ENCODE measurements at regions not wholly inside any gene's neighbourhood (a gene's known extent, or its start where the extent isn't known, plus 50 kb on each side); places are given as distances from the start of the nearest gene placed in this dataset.

GRCh38 chr7:46567858-46568257, 646.8 kb upstream of the IGFBP3 start:
- no peak overlapping the region for H3K4ac ChIP-seq (replicated peaks; ENCODE audit: insufficient read length, low read depth, low read length)
- no peak overlapping the region for H3K4me3 ChIP-seq (ENCODE audit: extremely low read depth in 1 of 4, insufficient read depth in 2 of 4, low read depth in 3 of 4, low read length in 4 of 4)
- no peak overlapping the region for H3K56ac ChIP-seq (replicated peaks; ENCODE audit: insufficient read length, low read depth, low read length)
- H3K14ac ChIP-seq (ENCODE audit: insufficient read length): no peak overlapping the region
- H2BK15ac ChIP-seq (ENCODE audit: low read length): no peak overlapping the region
- no peak overlapping the region for H3K23ac ChIP-seq (ENCODE audit: insufficient read length)
- H4K20me1 ChIP-seq (replicated peaks in 1 of 2; ENCODE audit: control insufficient read depth in 1 of 2, insufficient read depth in 2 of 2, low read length in 2 of 2): no peaks in the 10 kb centered on the region
- no peak overlapping the region for H2BK20ac ChIP-seq (ENCODE audit: low read length)
- no peaks in the 10 kb centered on the region for H3K23me2 ChIP-seq (ENCODE audit: low read depth, low read length)
- no peak overlapping the region for H3K9ac ChIP-seq (replicated peaks in 1 of 4; ENCODE audit: extremely low read depth in 1 of 4, low read depth in 3 of 4, low read length in 3 of 4)
- no peak overlapping the region for H2BK12ac ChIP-seq (ENCODE audit: low read depth, low read length)
- H2BK120ac ChIP-seq (replicated peaks; ENCODE audit: low read depth, low read length): no peak overlapping the region
- H3K9me3 ChIP-seq (ENCODE audit: insufficient read depth in 2 of 2, low read depth in 1 of 2, low read length in 1 of 2): no peaks in the 10 kb centered on the region
- TF ChIP-seq KDM5A (IDR thresholded peaks at IDR 0.05; ENCODE audit: low read length) (no peak), RBBP5 (IDR thresholded peaks at IDR 0.05; ENCODE audit: borderline replicate concordance, low read depth, low read length) (no peak), RXRA (IDR thresholded peaks at IDR 0.05; ENCODE audit: insufficient read depth, low read depth, low read length) (no peak), BCL11A (IDR thresholded peaks at IDR 0.05; ENCODE audit: low read depth in 2 of 2, low read length in 2 of 2) (no peak)
- no peak for FAIRE-seq
- no peak overlapping the region for H2AK5ac ChIP-seq (ENCODE audit: low read depth, low read length)
- no peaks in the 10 kb centered on the region for H3K36me3 ChIP-seq (ENCODE audit: control insufficient read depth in 2 of 4, insufficient read depth in 4 of 4, low read length in 3 of 4)
- WGBS, 2 experiments (ENCODE audit: extremely low coverage in 1 of 2, insufficient coverage in 1 of 2, insufficient read length in 1 of 2, insufficient replicate concordance in 2 of 2, low coverage in 1 of 2, low lambda C conversion rate in 2 of 2, missing lambda C conversion rate in 1 of 2): 85% methylated on average over 6 of the region's 6 CpGs; no CpG with 5 or more reads in 1 of the 2 experiments
- no peaks in the 10 kb centered on the region for H3K79me1 ChIP-seq (ENCODE audit: low read depth, low read length)
- H4K5ac ChIP-seq (ENCODE audit: insufficient read length, low read depth, low read length): no peak overlapping the region
- H3K4me2 ChIP-seq (ENCODE audit: insufficient read depth in 1 of 2, low read depth in 2 of 2, low read length in 2 of 2): no peak overlapping the region
- no peak overlapping the region for H4K8ac ChIP-seq (ENCODE audit: extremely low read depth, insufficient read depth, low read length)
- ChIA-PET POLR2A (ENCODE audit: partially characterized antibody) (no interaction called here), CTCF (ENCODE audit: partially characterized antibody) (no interaction called here)
- no peak for DNase-seq (ENCODE audit: low read depth in 1 of 2, low spot score in 2 of 2)
- H3K27me3 ChIP-seq (replicated peaks in 1 of 4; ENCODE audit: control insufficient read depth in 3 of 4, extremely low read depth in 1 of 4, insufficient read depth in 3 of 4, low read length in 3 of 4): no peaks in the 10 kb centered on the region
- H3K4me1 ChIP-seq (replicated peaks in 1 of 4; ENCODE audit: control insufficient read depth in 3 of 4, insufficient read depth in 4 of 4, low read length in 3 of 4): no peaks in the 10 kb centered on the region
- H2AFZ ChIP-seq (ENCODE audit: low read length): no peak overlapping the region
- H3K27ac ChIP-seq (ENCODE audit: low read depth, low read length): no peak overlapping the region
- no peak overlapping the region for H2BK5ac ChIP-seq (ENCODE audit: low read depth, low read length)
- H4K91ac ChIP-seq (replicated peaks; ENCODE audit: insufficient read length, low read length): no peak overlapping the region
- H3K79me2 ChIP-seq (ENCODE audit: control insufficient read depth in 1 of 2, insufficient read depth in 2 of 2, low read length in 2 of 2): no peaks in the 10 kb centered on the region
- no peak overlapping the region for H3K18ac ChIP-seq (ENCODE audit: extremely low read depth, low read length)

Data from H1 (cell line).